HCT116 (cell line): ENCODE measurements at regions not wholly inside any gene's neighbourhood (a gene's known extent, or its start where the extent isn't known, plus 50 kb on each side); places are given as distances from the start of the nearest gene placed in this dataset.

ENCODE experiments used
- ATAC-seq: fragments of 200-7000 bp; cut with Tn5 transposase; 2 replicates; pipeline ENCODE4 v1.9.1; 2020; ENCODE audit warnings: mild to moderate bottlenecking, moderate library complexity
- BruUV-seq: library from RNA; stranded (reverse); fragments of 400-500 nt; replicated peaks from 2 replicates; lab custom pipeline; 2021; lab: Mats Ljungman, UMichigan
- CTCF ChIA-PET: fragments of 300-600 bp; sonication (Branson Sonifier 250); formaldehyde crosslinking; loops from one replicate; lab custom pipeline; 2021; ENCODE audit warnings: antibody characterized with exemption; lab: Charles Lee
- POLR2A ChIA-PET: fragments of 300-600, 350-600 bp; sonication (Branson Sonifier 250); formaldehyde crosslinking; loops from one replicate; lab custom pipeline; 2021; ENCODE audit warnings: antibody characterized with exemption; lab: Charles Lee
- RAD21 ChIA-PET, 2 experiments: fragments of 300-600 bp; sonication (Branson Sonifier 250); formaldehyde crosslinking; loops; one replicate each; lab custom pipeline; 2023; ENCODE audit warnings: low total read pairs in 2 of 2; ENCODE audit not compliant: uncharacterized antibody in 2 of 2, unreplicated experiment in 2 of 2, low non-redundant PET in 1 of 2; lab: Charles Lee
- DNase-seq: peaks from one replicate; pipeline ENCODE4 v3.0.0-alpha.2; 2010; ENCODE audit warnings: low read depth, low spot score
- H2AFZ ChIP-seq: fragments of 200-600 bp; shearing (Covaris generic), sonication (generic); 2 replicates; pipeline ENCODE4 v1.6.1; 2017; ENCODE audit warnings: low read depth, mixed run types, mixed read lengths, antibody characterized with exemption, low read length; ENCODE audit not compliant: poor library complexity, severe bottlenecking
- H3K27ac ChIP-seq: 2 replicates; pipeline ENCODE4 v1.5.1; 2012; ENCODE audit warnings: low read depth, low read length
- H3K27me3 ChIP-seq: fragments of 200-600 bp; sonication (generic); 2 replicates; pipeline ENCODE4 v1.6.1; 2016; ENCODE audit warnings: mixed run types, low read length, mixed read lengths; ENCODE audit not compliant: insufficient read depth
- H3K36me3 ChIP-seq, 2 experiments: fragments of 200-500 bp in 1 of 2; fragments of 200-600 bp in 1 of 2; sonication (Bioruptor generic) in 1 of 2; sonication (generic) in 1 of 2; 2 replicates each; pipeline versions ENCODE4 v1.5.1 to v1.6.1; 2014 to 2016; ENCODE audit warnings: low read length in 2 of 2, inconsistent platforms in 1 of 2, mixed read lengths in 1 of 2, mixed run types in 1 of 2; ENCODE audit not compliant: insufficient read depth in 2 of 2, control insufficient read depth in 1 of 2
- H3K4me1 ChIP-seq, 2 experiments: fragments of 200-600 bp in 1 of 2; sonication (generic) in 1 of 2; 2 replicates each; pipeline versions ENCODE4 v1.5.1 to v1.6.1; 2012 to 2017; ENCODE audit warnings: low read length in 2 of 2, inconsistent platforms in 1 of 2, mild to moderate bottlenecking in 1 of 2, mixed read lengths in 1 of 2, mixed run types in 1 of 2, moderate library complexity in 1 of 2; ENCODE audit not compliant: insufficient read depth in 2 of 2, control insufficient read depth in 1 of 2
- H3K4me2 ChIP-seq: fragments of 200-600 bp; sonication (generic); 2 replicates; pipeline ENCODE4 v1.6.1; 2017; ENCODE audit warnings: mixed run types, low read length, mixed read lengths
- H3K4me3 ChIP-seq, 2 experiments: fragments of 200-600 bp in 1 of 2; sonication (generic) in 1 of 2; replicated peaks in 1 of 2; 2 replicates each; pipeline ENCODE4 v1.5.1; 2011 to 2016; ENCODE audit warnings: low read length in 2 of 2, control low read depth in 1 of 2, low read depth in 1 of 2, mild to moderate bottlenecking in 1 of 2, mixed read lengths in 1 of 2, mixed run types in 1 of 2
- H3K79me2 ChIP-seq: fragments of 200-600 bp; sonication (generic); 2 replicates; pipeline ENCODE4 v1.6.1; 2017; ENCODE audit warnings: mild to moderate bottlenecking, mixed run types, low read length, moderate library complexity, mixed read lengths; ENCODE audit not compliant: insufficient read depth
- H3K9ac ChIP-seq: fragments of 200-600 bp; sonication (generic); 2 replicates; pipeline ENCODE4 v1.6.1; 2016; ENCODE audit warnings: low read length, mixed read lengths
- H3K9me2 ChIP-seq: fragments of 200-600 bp; sonication (generic), shearing (Covaris generic); 2 replicates; pipeline ENCODE4 v1.6.1; 2017; ENCODE audit warnings: mixed run types, mild to moderate bottlenecking, moderate library complexity; ENCODE audit not compliant: insufficient read depth
- H3K9me3 ChIP-seq, 2 experiments: fragments of 200-500 bp in 1 of 2; fragments of 200-600 bp in 1 of 2; sonication (Bioruptor generic) in 1 of 2; sonication (generic) in 1 of 2; 2 replicates each; pipeline ENCODE4 v1.6.1; 2014 to 2017; ENCODE audit warnings: low read length in 2 of 2, mixed read lengths in 2 of 2, inconsistent platforms in 1 of 2, low read depth in 1 of 2, mild to moderate bottlenecking in 1 of 2, mixed run types in 1 of 2, moderate library complexity in 1 of 2; ENCODE audit not compliant: control insufficient read depth in 1 of 2, insufficient read depth in 1 of 2
- H4K20me1 ChIP-seq: fragments of 200-600 bp; sonication (generic), shearing (Covaris generic); 2 replicates; pipeline ENCODE4 v1.6.1; 2017; ENCODE audit warnings: mixed run types, mild to moderate bottlenecking, moderate library complexity; ENCODE audit not compliant: insufficient read depth
- CBX3 ChIP-seq: IDR thresholded peaks from 2 replicates; pipeline ENCODE4 v1.6.1; 2012; ENCODE audit warnings: low read depth
- CEBPB ChIP-seq: IDR thresholded peaks from 2 replicates; pipeline ENCODE4 v1.6.1; 2012; ENCODE audit warnings: low read depth
- EZH2 ChIP-seq: fragments of 200-600 bp; sonication (generic); IDR thresholded peaks from 2 replicates; pipeline ENCODE4 v1.6.1; 2017; ENCODE audit warnings: antibody characterized with exemption, mixed run types
- EZH2phosphoT487 ChIP-seq: fragments of 200-600 bp; IDR thresholded peaks from 2 replicates; pipeline ENCODE4 v1.6.1; 2018; ENCODE audit warnings: antibody characterized with exemption, borderline replicate concordance
- FOSL1 ChIP-seq: IDR thresholded peaks from 2 replicates; pipeline ENCODE4 v1.6.1; 2012; ENCODE audit warnings: low read depth
- SIN3A ChIP-seq: IDR thresholded peaks from 2 replicates; pipeline ENCODE4 v1.6.1; 2012; ENCODE audit warnings: low read depth
- SP1 ChIP-seq: IDR thresholded peaks from 2 replicates; pipeline ENCODE4 v1.6.1; 2012; ENCODE audit warnings: low read depth
- SRF ChIP-seq: IDR thresholded peaks from 2 replicates; pipeline ENCODE4 v1.6.1; 2012; ENCODE audit warnings: low read depth
- ZFX ChIP-seq: fragments of 450-650 bp; IDR thresholded peaks from 2 replicates; pipeline ENCODE4 v1.6.1; 2017
- intact Hi-C: fragments of 100-400 bp; cut with micrococcal nuclease; formaldehyde crosslinking; loops from 2 replicates; pipeline ENCODE4 v1.10.0; 2022
- TF ChIP-seq, protein P1 (sequence below), 3 experiments: fragments of 200-600 bp in 1 of 3; sonication (generic) in 1 of 3; IDR thresholded peaks in 2 of 3; conservative IDR thresholded peaks in 1 of 3; 2 replicates each; pipeline ENCODE4 v1.5.1; 2012 to 2017; ENCODE audit warnings: low read depth in 2 of 3, low read length in 2 of 3, antibody characterized with exemption in 1 of 3, borderline replicate concordance in 1 of 3, control low read depth in 1 of 3, mild to moderate bottlenecking in 1 of 3, mixed read lengths in 1 of 3, mixed run types in 1 of 3, moderate library complexity in 1 of 3; ENCODE audit not compliant: insufficient read depth in 1 of 3
- TF ChIP-seq, protein P2 (sequence below): IDR thresholded peaks from 2 replicates; pipeline ENCODE4 v1.6.1; 2012; ENCODE audit warnings: low read depth
- TF ChIP-seq, protein P3 (sequence below): IDR thresholded peaks from 2 replicates; pipeline ENCODE4 v1.6.1; 2012

DNA sequence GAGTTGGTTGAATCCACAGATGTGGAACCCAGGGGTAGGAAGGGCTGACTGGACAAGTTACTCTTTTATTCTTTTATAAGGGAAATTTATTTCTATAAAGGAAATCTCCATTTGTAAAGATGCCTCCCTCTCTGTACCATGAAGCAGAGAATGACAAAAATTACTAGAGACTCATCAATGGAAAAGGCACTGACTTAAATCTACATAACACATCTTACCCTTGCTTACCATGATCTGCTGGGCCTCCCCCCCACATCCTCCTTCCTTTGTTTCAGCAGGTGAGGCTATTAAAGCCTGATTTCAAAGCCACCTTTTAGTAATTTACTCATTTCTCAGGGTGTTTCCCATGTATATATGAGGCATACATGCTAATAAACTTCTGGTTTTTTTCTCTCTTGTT lies 130.2 kb upstream of the HDDC2 start:
- Histone ChIP-seq H4K20me1 (no peaks in the 10 kb centered on the region), H3K9me3 (no peaks in the 10 kb centered on the region), H2AFZ (no peak overlapping the region), H3K9me2 (no peaks in the 10 kb centered on the region), H3K4me1 (no peaks in the 10 kb centered on the region), H3K9ac (no peak overlapping the region), H3K27ac (no peak overlapping the region), H3K27me3 (peaks cover 31% of the 10 kb centered on the region), H3K4me2 (no peak overlapping the region), H3K36me3 (no peaks in the 10 kb centered on the region), H3K79me2 (no peaks in the 10 kb centered on the region), H3K4me3 (no peak overlapping the region)
- ATAC-seq (no peak), DNase-seq (no peak)
- no peak for TF ChIP-seq CEBPB
- TF ChIP-seq, protein P1, sequence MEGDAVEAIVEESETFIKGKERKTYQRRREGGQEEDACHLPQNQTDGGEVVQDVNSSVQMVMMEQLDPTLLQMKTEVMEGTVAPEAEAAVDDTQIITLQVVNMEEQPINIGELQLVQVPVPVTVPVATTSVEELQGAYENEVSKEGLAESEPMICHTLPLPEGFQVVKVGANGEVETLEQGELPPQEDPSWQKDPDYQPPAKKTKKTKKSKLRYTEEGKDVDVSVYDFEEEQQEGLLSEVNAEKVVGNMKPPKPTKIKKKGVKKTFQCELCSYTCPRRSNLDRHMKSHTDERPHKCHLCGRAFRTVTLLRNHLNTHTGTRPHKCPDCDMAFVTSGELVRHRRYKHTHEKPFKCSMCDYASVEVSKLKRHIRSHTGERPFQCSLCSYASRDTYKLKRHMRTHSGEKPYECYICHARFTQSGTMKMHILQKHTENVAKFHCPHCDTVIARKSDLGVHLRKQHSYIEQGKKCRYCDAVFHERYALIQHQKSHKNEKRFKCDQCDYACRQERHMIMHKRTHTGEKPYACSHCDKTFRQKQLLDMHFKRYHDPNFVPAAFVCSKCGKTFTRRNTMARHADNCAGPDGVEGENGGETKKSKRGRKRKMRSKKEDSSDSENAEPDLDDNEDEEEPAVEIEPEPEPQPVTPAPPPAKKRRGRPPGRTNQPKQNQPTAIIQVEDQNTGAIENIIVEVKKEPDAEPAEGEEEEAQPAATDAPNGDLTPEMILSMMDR (IDR thresholded peaks at IDR 0.05 in 2 of 3, conservative IDR thresholded peaks at IDR 0.05 in 1 of 3; ENCODE audit: borderline replicate concordance in 1 of 3, insufficient read depth in 1 of 3, low read depth in 2 of 3, low read length in 2 of 3), result no peak
- TF ChIP-seq EZH2, result no peak
- TF ChIP-seq, protein P2, sequence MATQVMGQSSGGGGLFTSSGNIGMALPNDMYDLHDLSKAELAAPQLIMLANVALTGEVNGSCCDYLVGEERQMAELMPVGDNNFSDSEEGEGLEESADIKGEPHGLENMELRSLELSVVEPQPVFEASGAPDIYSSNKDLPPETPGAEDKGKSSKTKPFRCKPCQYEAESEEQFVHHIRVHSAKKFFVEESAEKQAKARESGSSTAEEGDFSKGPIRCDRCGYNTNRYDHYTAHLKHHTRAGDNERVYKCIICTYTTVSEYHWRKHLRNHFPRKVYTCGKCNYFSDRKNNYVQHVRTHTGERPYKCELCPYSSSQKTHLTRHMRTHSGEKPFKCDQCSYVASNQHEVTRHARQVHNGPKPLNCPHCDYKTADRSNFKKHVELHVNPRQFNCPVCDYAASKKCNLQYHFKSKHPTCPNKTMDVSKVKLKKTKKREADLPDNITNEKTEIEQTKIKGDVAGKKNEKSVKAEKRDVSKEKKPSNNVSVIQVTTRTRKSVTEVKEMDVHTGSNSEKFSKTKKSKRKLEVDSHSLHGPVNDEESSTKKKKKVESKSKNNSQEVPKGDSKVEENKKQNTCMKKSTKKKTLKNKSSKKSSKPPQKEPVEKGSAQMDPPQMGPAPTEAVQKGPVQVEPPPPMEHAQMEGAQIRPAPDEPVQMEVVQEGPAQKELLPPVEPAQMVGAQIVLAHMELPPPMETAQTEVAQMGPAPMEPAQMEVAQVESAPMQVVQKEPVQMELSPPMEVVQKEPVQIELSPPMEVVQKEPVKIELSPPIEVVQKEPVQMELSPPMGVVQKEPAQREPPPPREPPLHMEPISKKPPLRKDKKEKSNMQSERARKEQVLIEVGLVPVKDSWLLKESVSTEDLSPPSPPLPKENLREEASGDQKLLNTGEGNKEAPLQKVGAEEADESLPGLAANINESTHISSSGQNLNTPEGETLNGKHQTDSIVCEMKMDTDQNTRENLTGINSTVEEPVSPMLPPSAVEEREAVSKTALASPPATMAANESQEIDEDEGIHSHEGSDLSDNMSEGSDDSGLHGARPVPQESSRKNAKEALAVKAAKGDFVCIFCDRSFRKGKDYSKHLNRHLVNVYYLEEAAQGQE, result no peak
- TF ChIP-seq ZFX, result no peak
- TF ChIP-seq SRF, result no peak
- TF ChIP-seq, protein P3, sequence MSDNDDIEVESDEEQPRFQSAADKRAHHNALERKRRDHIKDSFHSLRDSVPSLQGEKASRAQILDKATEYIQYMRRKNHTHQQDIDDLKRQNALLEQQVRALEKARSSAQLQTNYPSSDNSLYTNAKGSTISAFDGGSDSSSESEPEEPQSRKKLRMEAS, result no peak
- TF ChIP-seq SIN3A, result no peak
- no peak for TF ChIP-seq EZH2phosphoT487
- TF ChIP-seq FOSL1, result no peak
- no peak for TF ChIP-seq SP1
- no peak for TF ChIP-seq CBX3
- POLR2A ChIA-PET, result no interaction called here
- BruUV-seq, result no TSS peak
- CTCF ChIA-PET, result no interaction called here
- RAD21 ChIA-PET, result no interaction called here
- intact Hi-C loops, result no loop called here
